ENCODE measurements at regions not wholly inside any gene's neighbourhood (a gene's known extent, or its start where the extent isn't known, plus 50 kb on each side); places are given as distances from the start of the nearest gene placed in this dataset.

- no peak for DNase-seq (ENCODE audit: low read depth)
- H3K4me3 ChIP-seq (ENCODE audit: low read depth, low read length), result no peak overlapping the region
- no peak for TF ChIP-seq CTCF (IDR thresholded peaks at IDR 0.05; ENCODE audit: insufficient read depth, low read length)
Measured at GRCh38 chr4:66820681-66821080, 724.6 kb downstream of the CENPC start.

GRCh38 chr4:66814277-66814676 is 731.0 kb downstream of the CENPC start:
- H3K4me3 ChIP-seq (ENCODE audit: low read depth, low read length), result no peak overlapping the region
- DNase-seq (ENCODE audit: low read depth), result no peak
- no peak for TF ChIP-seq CTCF (IDR thresholded peaks at IDR 0.05; ENCODE audit: insufficient read depth, low read length)

- no peak for DNase-seq (ENCODE audit: low read depth)
- TF ChIP-seq CTCF (IDR thresholded peaks at IDR 0.05; ENCODE audit: insufficient read depth, low read length), result no peak
- no peak overlapping the region for H3K4me3 ChIP-seq (ENCODE audit: low read depth, low read length)
Measured at GRCh38 chr4:66805582-66805981, 739.7 kb downstream of the CENPC start.

GRCh38 chr4:66804979-66805378 is 740.3 kb downstream of the CENPC start:
- no peak overlapping the region for H3K4me3 ChIP-seq (ENCODE audit: low read depth, low read length)
- TF ChIP-seq CTCF (IDR thresholded peaks at IDR 0.05; ENCODE audit: insufficient read depth, low read length), result no peak
- DNase-seq (ENCODE audit: low read depth), result no peak

GRCh38 chr4:66797608-66798007 is 747.7 kb downstream of the CENPC start:
- no peak for DNase-seq (ENCODE audit: low read depth)
- H3K4me3 ChIP-seq (ENCODE audit: low read depth, low read length), result no peak overlapping the region
- TF ChIP-seq CTCF (IDR thresholded peaks at IDR 0.05; ENCODE audit: insufficient read depth, low read length), result no peak

GRCh38 chr4:66795724-66796123 is 749.6 kb downstream of the CENPC start:
- TF ChIP-seq CTCF (IDR thresholded peaks at IDR 0.05; ENCODE audit: insufficient read depth, low read length), result no peak
- DNase-seq (ENCODE audit: low read depth), result no peak
- H3K4me3 ChIP-seq (ENCODE audit: low read depth, low read length), result no peak overlapping the region

- TF ChIP-seq CTCF (IDR thresholded peaks at IDR 0.05; ENCODE audit: insufficient read depth, low read length), result no peak
- DNase-seq (ENCODE audit: low read depth), result no peak
Measured at GRCh38 chr4:66794390-66795034, 750.8 kb downstream of the CENPC start.

More at GRCh38 chr4:66794390-66795034, 750.8 kb downstream of the CENPC start:
- H3K4me3 ChIP-seq (ENCODE audit: low read depth, low read length), result no peak overlapping the region

Data from fibroblast of the aortic adventitia (primary cell).